ENCODE measurements at regions not wholly inside any gene's neighbourhood (a gene's known extent, or its start where the extent isn't known, plus 50 kb on each side); places are given as distances from the start of the nearest gene placed in this dataset.
"Not testable (repeated sequence)": the region's sequence is repeated elsewhere in the genome, so short reads cannot be mapped to it uniquely, and the experiment has no call there.

- no peak for DNase-seq
These were observed 202.7 kb upstream of the PRSS58 start for GRCh38 chr7:142460402-142461117.

- DNase-seq, result no peak
These were observed 201.7 kb upstream of the PRSS58 start for GRCh38 chr7:142459551-142459963.

- no peak for DNase-seq
These were observed 199.4 kb upstream of the PRSS58 start for GRCh38 chr7:142457146-142457703.

- DNase-seq, result no peak
These were observed 197.5 kb upstream of the PRSS58 start for GRCh38 chr7:142455392-142455791.

GRCh38 chr7:142454862-142455261 is 197.0 kb upstream of the PRSS58 start:
- DNase-seq, result no peak

- no peak for DNase-seq
These were observed 194.9 kb upstream of the PRSS58 start for GRCh38 chr7:142452791-142453190.

GRCh38 chr7:142451817-142452216 is 194.0 kb upstream of the PRSS58 start:
- DNase-seq, result no peak

GRCh38 chr7:142451296-142451695 is 193.4 kb upstream of the PRSS58 start:
- no peak for DNase-seq

GRCh38 chr7:142450695-142451094 is 192.8 kb upstream of the PRSS58 start:
- no peak for DNase-seq

GRCh38 chr7:142450206-142450605 is 192.3 kb upstream of the PRSS58 start:
- no peak for DNase-seq

- DNase-seq, result not testable (repeated sequence)
These were observed 191.0 kb upstream of the PRSS58 start for GRCh38 chr7:142448857-142449256.

GRCh38 chr7:142447762-142448161 is 189.9 kb upstream of the PRSS58 start:
- no peak for DNase-seq

GRCh38 chr7:142445019-142445686 is 187.3 kb upstream of the PRSS58 start:
- no peak for DNase-seq

GRCh38 chr7:142443216-142444010 is 185.6 kb upstream of the PRSS58 start:
- DNase-seq, result no peak

GRCh38 chr7:142442396-142442795 is 184.5 kb upstream of the PRSS58 start:
- no peak for DNase-seq

- DNase-seq, result peak; percentile 20
These were observed 183.1 kb upstream of the PRSS58 start for GRCh38 chr7:142440906-142441411.

GRCh38 chr7:142440219-142440905 is 182.5 kb upstream of the PRSS58 start:
- no peak for DNase-seq

- no peak for DNase-seq
These were observed 181.9 kb upstream of the PRSS58 start for GRCh38 chr7:142439739-142440138.

GRCh38 chr7:142438923-142439515 is 181.2 kb upstream of the PRSS58 start:
- DNase-seq, result no peak

- DNase-seq, result no peak
These were observed 180.5 kb upstream of the PRSS58 start for GRCh38 chr7:142438235-142438922.

- DNase-seq, result no peak
These were observed 179.9 kb upstream of the PRSS58 start for GRCh38 chr7:142437741-142438140.

- DNase-seq, result no peak
These were observed 178.7 kb upstream of the PRSS58 start for GRCh38 chr7:142436601-142437000.
